T-helper 1 cell (primary cell): ENCODE measurements at regions not wholly inside any gene's neighbourhood (a gene's known extent, or its start where the extent isn't known, plus 50 kb on each side); places are given as distances from the start of the nearest gene placed in this dataset.

Experiments
- DNase-seq, 5 donors: peaks; one replicate each; pipeline ENCODE4 v3.0.0-alpha.2; 2012 to 2020

GRCh38 chr10:130726996-130727725 lies 584.4 kb downstream of the TCERG1L start:
- DNase-seq: no peak

- DNase-seq: no peak
Observed at GRCh38 chr10:130727766-130728490, 583.6 kb downstream of the TCERG1L start.

- DNase-seq: no peak
Observed at GRCh38 chr10:130728531-130729215, 582.8 kb downstream of the TCERG1L start.

GRCh38 chr10:130729876-130730275 lies 581.6 kb downstream of the TCERG1L start:
- no peak for DNase-seq

- no peak for DNase-seq
Observed at GRCh38 chr10:130737186-130737585, 574.3 kb downstream of the TCERG1L start.

GRCh38 chr10:130737621-130738020 lies 573.9 kb downstream of the TCERG1L start:
- no peak for DNase-seq

GRCh38 chr10:130739016-130739756 lies 572.3 kb downstream of the TCERG1L start:
- DNase-seq: no peak

GRCh38 chr10:130739757-130740145 lies 571.8 kb downstream of the TCERG1L start:
- no peak for DNase-seq

- no peak for DNase-seq
Observed at GRCh38 chr10:130740166-130740565, 571.4 kb downstream of the TCERG1L start.

GRCh38 chr10:130740915-130741750 lies 570.4 kb downstream of the TCERG1L start:
- DNase-seq: no peak

GRCh38 chr10:130741901-130742855 lies 569.3 kb downstream of the TCERG1L start:
- DNase-seq: no peak

- DNase-seq: no peak
Observed at GRCh38 chr10:130742941-130743675, 568.4 kb downstream of the TCERG1L start.

GRCh38 chr10:130743751-130744271 lies 567.7 kb downstream of the TCERG1L start:
- DNase-seq: no peak

- DNase-seq: no peak
Observed at GRCh38 chr10:130744631-130745030, 566.9 kb downstream of the TCERG1L start.

GRCh38 chr10:130745251-130745650 lies 566.3 kb downstream of the TCERG1L start:
- no peak for DNase-seq

GRCh38 chr10:130745821-130746220 lies 565.7 kb downstream of the TCERG1L start:
- no peak for DNase-seq

- no peak for DNase-seq
Observed at GRCh38 chr10:130746311-130746710, 565.2 kb downstream of the TCERG1L start.

GRCh38 chr10:130747356-130747755 lies 564.2 kb downstream of the TCERG1L start:
- no peak for DNase-seq

GRCh38 chr10:130747946-130748345 lies 563.6 kb downstream of the TCERG1L start:
- DNase-seq: no peak
